ENCODE measurements at regions not wholly inside any gene's neighbourhood (a gene's known extent, or its start where the extent isn't known, plus 50 kb on each side); places are given as distances from the start of the nearest gene placed in this dataset.

DNA sequence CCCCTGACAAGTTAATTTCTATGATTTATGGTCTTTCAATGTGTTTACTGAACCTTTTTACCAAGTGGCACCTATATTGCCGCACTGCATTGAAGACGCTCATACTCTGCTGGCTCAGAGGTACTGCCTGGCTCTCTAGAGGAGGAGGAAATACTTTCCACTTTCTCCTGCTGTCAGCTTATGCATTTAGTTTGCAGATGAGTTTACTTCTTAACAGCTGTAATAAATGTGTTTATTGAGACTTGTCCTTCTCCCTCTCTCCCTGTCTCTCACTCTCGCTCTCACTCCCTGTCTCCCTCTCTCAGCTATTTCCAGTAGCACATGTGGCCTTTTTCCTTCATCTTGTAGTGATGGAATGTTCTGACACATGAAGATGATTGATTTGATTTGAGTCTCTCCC, 60.3 kb upstream of the SPATA13 start:
- TF ChIP-seq, protein P1, sequence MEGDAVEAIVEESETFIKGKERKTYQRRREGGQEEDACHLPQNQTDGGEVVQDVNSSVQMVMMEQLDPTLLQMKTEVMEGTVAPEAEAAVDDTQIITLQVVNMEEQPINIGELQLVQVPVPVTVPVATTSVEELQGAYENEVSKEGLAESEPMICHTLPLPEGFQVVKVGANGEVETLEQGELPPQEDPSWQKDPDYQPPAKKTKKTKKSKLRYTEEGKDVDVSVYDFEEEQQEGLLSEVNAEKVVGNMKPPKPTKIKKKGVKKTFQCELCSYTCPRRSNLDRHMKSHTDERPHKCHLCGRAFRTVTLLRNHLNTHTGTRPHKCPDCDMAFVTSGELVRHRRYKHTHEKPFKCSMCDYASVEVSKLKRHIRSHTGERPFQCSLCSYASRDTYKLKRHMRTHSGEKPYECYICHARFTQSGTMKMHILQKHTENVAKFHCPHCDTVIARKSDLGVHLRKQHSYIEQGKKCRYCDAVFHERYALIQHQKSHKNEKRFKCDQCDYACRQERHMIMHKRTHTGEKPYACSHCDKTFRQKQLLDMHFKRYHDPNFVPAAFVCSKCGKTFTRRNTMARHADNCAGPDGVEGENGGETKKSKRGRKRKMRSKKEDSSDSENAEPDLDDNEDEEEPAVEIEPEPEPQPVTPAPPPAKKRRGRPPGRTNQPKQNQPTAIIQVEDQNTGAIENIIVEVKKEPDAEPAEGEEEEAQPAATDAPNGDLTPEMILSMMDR (conservative IDR thresholded peaks at IDR 0.05; ENCODE audit: low read length): no peak
- no peak for DNase-seq (ENCODE audit: low read depth)
- H3K4me3 ChIP-seq (ENCODE audit: low read length): no peak overlapping the region

DNA sequence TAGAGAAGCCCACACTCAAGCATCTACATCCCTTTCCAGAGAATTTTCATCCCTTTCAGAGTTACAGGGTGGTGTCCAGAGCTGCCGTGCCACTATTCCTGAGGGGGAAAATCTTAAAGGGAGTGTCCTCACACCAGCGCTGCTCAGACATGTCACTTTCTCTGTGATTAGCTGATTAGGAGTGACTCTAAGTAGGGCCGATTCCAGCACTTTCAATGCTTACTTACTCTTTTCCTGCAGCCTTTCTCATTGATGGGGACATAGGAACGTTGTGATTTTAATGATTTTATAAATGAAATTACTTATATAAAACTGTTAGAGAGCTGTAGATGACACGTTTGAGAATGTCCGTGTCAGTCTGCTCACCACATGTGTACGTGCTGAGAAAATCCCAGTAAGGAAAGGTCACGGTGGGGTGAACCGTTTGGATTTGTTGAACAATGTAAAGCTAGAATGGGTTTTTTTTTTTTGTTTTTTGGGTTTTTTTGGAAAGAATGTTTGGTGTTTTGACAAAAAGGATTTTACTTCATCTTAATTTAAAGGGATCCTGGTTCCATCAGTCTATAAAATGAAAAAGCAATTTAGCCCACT, 56.6 kb upstream of the SPATA13 start:
- TF ChIP-seq, protein P1 (conservative IDR thresholded peaks at IDR 0.05; ENCODE audit: low read length): no peak
- no peak overlapping the region for H3K4me3 ChIP-seq (ENCODE audit: low read length)
- no peak for DNase-seq (ENCODE audit: low read depth)

DNA sequence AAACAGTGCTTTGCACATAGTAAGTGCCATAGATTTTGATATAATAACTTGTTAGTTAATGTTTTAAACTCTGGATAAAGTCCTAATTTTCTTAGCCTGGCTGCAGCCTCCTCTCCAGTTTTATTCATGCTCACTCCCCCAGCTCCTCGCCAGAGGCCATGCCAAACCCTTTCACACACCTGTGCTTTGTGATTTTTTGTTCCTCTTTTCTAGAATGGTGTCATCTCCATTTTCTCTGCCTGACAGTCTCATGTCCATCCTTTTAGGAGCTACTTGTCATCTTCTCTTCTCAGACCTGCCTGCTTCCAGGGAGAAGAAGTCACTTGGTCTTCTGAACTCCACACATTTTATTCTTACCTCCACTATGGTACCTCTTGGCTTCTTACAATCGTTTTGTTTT, 55.8 kb upstream of the SPATA13 start:
- TF ChIP-seq, protein P1 (conservative IDR thresholded peaks at IDR 0.05; ENCODE audit: low read length): no peak
- no peak for DNase-seq (ENCODE audit: low read depth)
- no peak overlapping the region for H3K4me3 ChIP-seq (ENCODE audit: low read length)

DNA sequence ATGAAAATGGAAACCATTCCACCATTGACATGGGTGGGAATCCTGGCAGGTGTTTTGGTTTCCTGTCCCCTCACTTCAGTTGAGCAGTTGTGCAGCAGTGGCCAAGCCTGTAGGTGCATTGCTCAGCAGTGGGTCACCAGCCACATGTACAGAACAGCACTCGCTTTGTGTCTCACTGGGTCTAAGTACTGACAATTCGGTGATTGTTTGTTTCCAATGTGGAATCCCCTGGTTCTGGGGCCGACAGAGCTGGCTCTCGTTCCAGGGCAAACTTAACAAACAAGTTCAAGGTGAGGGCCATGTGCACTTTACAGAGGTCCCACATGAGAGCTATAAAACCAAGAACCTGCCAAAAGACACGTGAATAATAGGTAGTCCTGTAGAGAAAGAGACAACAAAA, 54.1 kb upstream of the SPATA13 start:
- TF ChIP-seq, protein P1 (conservative IDR thresholded peaks at IDR 0.05; ENCODE audit: low read length): no peak

DNA sequence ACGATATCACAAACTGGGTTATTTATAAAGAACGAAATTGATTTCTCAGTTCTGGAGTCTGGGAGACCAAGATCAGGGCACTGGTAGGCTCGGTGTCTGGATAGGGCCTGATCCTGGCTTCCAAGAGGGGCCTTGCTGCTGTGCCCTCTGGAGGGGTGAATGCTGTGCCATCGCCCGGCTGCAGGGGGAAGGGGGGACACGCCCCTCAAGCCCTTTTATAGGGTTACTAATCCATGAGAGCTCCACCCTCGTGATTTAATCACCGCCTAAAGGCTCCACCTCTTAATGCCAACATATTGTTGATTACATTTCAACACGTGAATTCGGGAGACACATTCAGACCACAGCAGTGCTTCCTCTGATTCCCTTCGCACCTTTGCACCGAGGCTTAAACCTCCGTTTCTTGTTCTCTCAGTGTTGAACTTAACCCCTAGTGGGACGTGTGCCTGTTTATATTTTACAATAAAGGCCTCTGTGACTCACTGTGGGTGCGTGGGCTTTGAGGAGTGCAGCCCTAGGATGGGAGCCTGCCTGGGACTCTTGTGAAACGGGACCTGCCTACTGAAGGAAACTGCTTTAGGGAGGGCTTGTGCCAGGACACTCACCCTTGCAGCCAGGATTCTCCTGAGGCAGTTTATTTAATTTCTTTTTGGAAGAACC, 52.4 kb upstream of the SPATA13 start:
- no peak for DNase-seq (ENCODE audit: low read depth)
- TF ChIP-seq, protein P1 (conservative IDR thresholded peaks at IDR 0.05; ENCODE audit: low read length): no peak
- no peak overlapping the region for H3K4me3 ChIP-seq (ENCODE audit: low read length)

More for the DNA sequence above, 54.1 kb upstream of the SPATA13 start:
- DNase-seq (ENCODE audit: low read depth): no peak
- no peak overlapping the region for H3K4me3 ChIP-seq (ENCODE audit: low read length)

DNA sequence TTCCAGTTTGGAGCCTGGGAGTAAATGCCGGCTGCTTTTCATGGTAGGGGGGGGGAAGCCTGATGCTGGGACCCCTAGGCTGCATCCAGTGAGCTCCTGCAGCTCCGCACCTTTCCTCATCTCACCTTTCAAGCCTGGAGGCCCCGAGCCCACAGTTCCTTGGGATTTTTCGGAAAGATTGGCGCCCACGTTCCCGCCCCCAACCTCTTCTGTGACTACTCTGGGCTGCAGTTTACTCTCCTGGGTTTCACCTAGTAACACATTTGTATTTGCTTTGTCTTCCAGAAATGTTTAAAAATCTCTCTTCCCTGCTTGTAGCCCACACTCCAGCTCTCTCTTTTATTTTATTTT, 51.9 kb upstream of the SPATA13 start:
- DNase-seq (ENCODE audit: low read depth): no peak
- TF ChIP-seq, protein P1 (conservative IDR thresholded peaks at IDR 0.05; ENCODE audit: low read length): no peak
- H3K4me3 ChIP-seq (ENCODE audit: low read length): no peak overlapping the region

DNA sequence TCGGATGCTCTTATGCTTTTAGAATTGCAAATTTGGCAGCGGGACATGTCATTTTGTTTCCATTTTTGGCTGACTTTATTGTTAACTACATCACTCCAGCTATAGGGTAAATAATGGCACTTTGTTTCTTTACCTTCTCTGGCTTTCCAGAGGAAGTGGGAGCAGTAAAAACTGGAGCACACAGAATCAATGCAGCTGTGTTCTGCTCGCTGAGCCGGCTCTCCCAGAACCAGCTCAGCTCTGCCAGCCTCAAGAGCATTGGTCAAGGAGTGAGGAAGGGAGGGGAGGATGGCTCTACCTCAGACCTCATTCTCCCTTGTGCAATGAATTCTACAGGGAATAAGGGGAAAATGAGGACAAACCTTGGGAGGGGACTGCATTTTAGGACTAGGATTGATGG, 50.5 kb upstream of the SPATA13 start:
- TF ChIP-seq, protein P1 (conservative IDR thresholded peaks at IDR 0.05; ENCODE audit: low read length): no peak
- no peak for DNase-seq (ENCODE audit: low read depth)
- no peak overlapping the region for H3K4me3 ChIP-seq (ENCODE audit: low read length)

All from AG10803 (cell line).